IMR-90 (cell line): ENCODE measurements at regions not wholly inside any gene's neighbourhood (a gene's known extent, or its start where the extent isn't known, plus 50 kb on each side); places are given as distances from the start of the nearest gene placed in this dataset.

Source experiments
- ATAC-seq: fragments of 200-7000 bp; cut with Tn5 transposase; 2 replicates; pipeline ENCODE4 v1.9.1; 2020; ENCODE audit warnings: low read depth, mild to moderate bottlenecking, moderate library complexity
- BruUV-seq: library from RNA; stranded (reverse); fragments of 400-500 nt; replicated peaks from 2 replicates; lab custom pipeline; 2021; lab: Mats Ljungman, UMichigan
- CTCF ChIA-PET: fragments of 300-600 bp; formaldehyde crosslinking; extraction: SDS; loops from one replicate; lab custom pipeline; 2021; ENCODE audit warnings: antibody characterized with exemption; lab: Yijun Ruan, JAX
- POLR2A ChIA-PET: fragments of 300-600 bp; sonication (Branson Sonifier 250); formaldehyde crosslinking; loops from one replicate; lab custom pipeline; 2022; ENCODE audit warnings: antibody characterized with exemption; ENCODE audit not compliant: unreplicated experiment; lab: Charles Lee
- DNase-seq: peaks from one replicate; pipeline ENCODE4 v3.0.0; 2013
- H2AFZ ChIP-seq: replicated peaks from 2 replicates; pipeline ENCODE3; 2013; ENCODE audit warnings: low read length, mild to moderate bottlenecking; ENCODE audit not compliant: poor library complexity
- H2AK5ac ChIP-seq: 2 replicates; pipeline ENCODE4 v1.6.1; 2013; ENCODE audit warnings: low read depth, low read length, inconsistent platforms
- H2AK9ac ChIP-seq: replicated peaks from 2 replicates; pipeline ENCODE3; 2013; ENCODE audit warnings: mild to moderate bottlenecking, low read depth, low read length, moderate library complexity; ENCODE audit not compliant: poor library complexity
- H2BK120ac ChIP-seq: 2 replicates; pipeline ENCODE4 v1.6.1; 2013; ENCODE audit warnings: low read depth, low read length, inconsistent platforms
- H2BK15ac ChIP-seq: 3 replicates; pipeline ENCODE4 v1.6.1; 2013; ENCODE audit warnings: low read depth, low read length, inconsistent platforms
- H2BK20ac ChIP-seq: 2 replicates; pipeline ENCODE4 v1.6.1; 2013; ENCODE audit warnings: low read depth, mild to moderate bottlenecking, inconsistent platforms, low read length, moderate library complexity
- H2BK5ac ChIP-seq: 2 replicates; pipeline ENCODE4 v1.6.1; 2013; ENCODE audit warnings: mild to moderate bottlenecking, low read depth, low read length, inconsistent platforms; ENCODE audit not compliant: poor library complexity, severe bottlenecking
- H3K14ac ChIP-seq: replicated peaks from 2 replicates; pipeline ENCODE4 v1.6.1; 2013; ENCODE audit warnings: low read depth, low read length, inconsistent platforms
- H3K18ac ChIP-seq: 2 replicates; pipeline ENCODE4 v1.6.1; 2013; ENCODE audit warnings: low read depth, low read length, control low read depth
- H3K23ac ChIP-seq: 2 replicates; pipeline ENCODE4 v1.6.1; 2013; ENCODE audit warnings: low read depth, low read length, inconsistent platforms
- H3K27ac ChIP-seq: 2 replicates; pipeline ENCODE4 v1.5.1; 2013; ENCODE audit warnings: mild to moderate bottlenecking, control low read depth, low read length; ENCODE audit not compliant: insufficient read depth
- H3K27me3 ChIP-seq: 2 replicates; pipeline ENCODE4 v1.6.1; 2013; ENCODE audit warnings: low read length; ENCODE audit not compliant: control insufficient read depth, insufficient read depth
- H3K36me3 ChIP-seq: 2 replicates; pipeline ENCODE4 v1.6.1; 2013; ENCODE audit warnings: low read length, mixed read lengths; ENCODE audit not compliant: control insufficient read depth, insufficient read depth
- H3K4ac ChIP-seq: 2 replicates; pipeline ENCODE4 v1.6.1; 2013; ENCODE audit warnings: low read depth, low read length, inconsistent platforms
- H3K4me1 ChIP-seq: 2 replicates; pipeline ENCODE4 v1.6.1; 2013; ENCODE audit warnings: low read length, mixed read lengths; ENCODE audit not compliant: control insufficient read depth, insufficient read depth
- H3K4me2 ChIP-seq: 2 replicates; pipeline ENCODE4 v1.6.1; 2013; ENCODE audit warnings: low read depth, mild to moderate bottlenecking, control low read depth, low read length, moderate library complexity
- H3K4me3 ChIP-seq: 2 replicates; pipeline ENCODE4 v1.5.1; 2013; ENCODE audit warnings: low read depth, mild to moderate bottlenecking, control low read depth, low read length, moderate library complexity; ENCODE audit not compliant: insufficient read depth
- H3K56ac ChIP-seq: 2 replicates; pipeline ENCODE4 v1.6.1; 2013; ENCODE audit warnings: low read length, inconsistent platforms; ENCODE audit not compliant: insufficient read depth; ENCODE audit errors: extremely low read depth
- H3K79me1 ChIP-seq, 2 experiments: 2 replicates each; pipeline ENCODE4 v1.6.1; 2013; ENCODE audit warnings: low read length in 2 of 2, inconsistent platforms in 1 of 2, low read depth in 1 of 2
- H3K9ac ChIP-seq: 2 replicates; pipeline ENCODE4 v1.6.1; 2013; ENCODE audit warnings: low read depth, low read length, control low read depth
- H3K9me1 ChIP-seq: 2 replicates; pipeline ENCODE4 v1.6.1; 2013; ENCODE audit warnings: low read length, inconsistent platforms; ENCODE audit not compliant: insufficient read depth
- H3K9me3 ChIP-seq: 2 replicates; pipeline ENCODE4 v1.6.1; 2013; ENCODE audit warnings: low read length; ENCODE audit not compliant: control insufficient read depth, insufficient read depth
- H4K20me1 ChIP-seq: 2 replicates; pipeline ENCODE4 v1.6.1; 2013; ENCODE audit warnings: low read length, inconsistent platforms; ENCODE audit not compliant: insufficient read depth
- H4K5ac ChIP-seq: 2 replicates; pipeline ENCODE4 v1.6.1; 2013; ENCODE audit warnings: mild to moderate bottlenecking, low read depth, low read length, control low read depth
- H4K8ac ChIP-seq, 2 experiments: 2 replicates each; pipeline ENCODE4 v1.6.1; 2013; ENCODE audit warnings: low read depth in 2 of 2, low read length in 2 of 2, control low read depth in 1 of 2, inconsistent platforms in 1 of 2
- H4K91ac ChIP-seq: 2 replicates; pipeline ENCODE4 v1.6.1; 2013; ENCODE audit warnings: low read depth, low read length, inconsistent platforms; ENCODE audit not compliant: insufficient read depth
- BHLHE40 ChIP-seq: fragments of 150-350 bp; IDR thresholded peaks from 2 replicates; pipeline ENCODE4 v1.6.1; 2016; ENCODE audit warnings: mild to moderate bottlenecking, low read depth, low read length
- CEBPB ChIP-seq: IDR thresholded peaks from 2 replicates; pipeline ENCODE4 v1.6.1; 2012; ENCODE audit warnings: low read depth, low read length, improper control_type of control experiment
- FOS ChIP-seq: fragments of 150-350 bp; IDR thresholded peaks from 2 replicates; pipeline ENCODE4 v1.6.1; 2016; ENCODE audit warnings: low read depth, low read length
- MAFK ChIP-seq: IDR thresholded peaks from 2 replicates; pipeline ENCODE4 v1.6.1; 2012; ENCODE audit warnings: low read depth, low read length, improper control_type of control experiment
- MXI1 ChIP-seq: IDR thresholded peaks from 2 replicates; pipeline ENCODE4 v1.6.1; 2012; ENCODE audit warnings: low read depth, mild to moderate bottlenecking, low read length, moderate library complexity, borderline replicate concordance
- POLR2A ChIP-seq: IDR thresholded peaks from 2 replicates; pipeline ENCODE4 v1.6.1; 2012; ENCODE audit warnings: mild to moderate bottlenecking, low read depth, low read length
- RAD21 ChIP-seq: IDR thresholded peaks from 2 replicates; pipeline ENCODE4 v1.6.1; 2012; ENCODE audit warnings: low read length, improper control_type of control experiment
- RFX5 ChIP-seq: IDR thresholded peaks from 2 replicates; pipeline ENCODE4 v1.8.0; 2012; ENCODE audit warnings: low read depth, mild to moderate bottlenecking, low read length, moderate library complexity
- SMC3 ChIP-seq: fragments of 150-350 bp; IDR thresholded peaks from 2 replicates; pipeline ENCODE4 v1.6.1; 2016; ENCODE audit warnings: low read depth, mild to moderate bottlenecking, antibody characterized with exemption, low read length, moderate library complexity
- WGBS, 2 experiments: methylation state at CpG; one replicate each; pipeline versions ENCODE4 v1.1.5 to v1.1.7; 2013; ENCODE audit warnings: missing lambda C conversion rate in 2 of 2; ENCODE audit not compliant: insufficient read length in 1 of 2; ENCODE audit errors: extremely low coverage in 2 of 2; 5-methylcytosine and 5-hydroxymethylcytosine counted together
- dilution Hi-C: fragments of 300-500 bp; cut with HindIII; formaldehyde crosslinking; loops from one replicate; pipeline ENCODE4 v1.14.3; 2018; ENCODE audit warnings: low sequenced_read_pairs; ENCODE audit not compliant: unreplicated experiment
- in situ Hi-C: fragments of 300-500 bp; cut with MboI; formaldehyde crosslinking; loops from 3 replicates; pipeline ENCODE4 v1.14.3; 2019; ENCODE audit warnings: low sequenced_read_pairs, inconsistent platforms, mixed read lengths
- intact Hi-C: fragments of 100-400 bp; cut with micrococcal nuclease; formaldehyde crosslinking; loops from 2 replicates; pipeline ENCODE4 v1.10.0; 2022
- TF ChIP-seq, protein P1 (sequence below): conservative IDR thresholded peaks from 2 replicates; pipeline ENCODE4 v1.5.1; 2012; ENCODE audit warnings: mild to moderate bottlenecking, low read depth, low read length, improper control_type of control experiment
- TF ChIP-seq, protein P2 (sequence below): fragments of 150-350 bp; IDR thresholded peaks from 2 replicates; pipeline ENCODE4 v1.6.1; 2017; ENCODE audit warnings: mild to moderate bottlenecking, antibody characterized with exemption, low read length, low read depth

DNA sequence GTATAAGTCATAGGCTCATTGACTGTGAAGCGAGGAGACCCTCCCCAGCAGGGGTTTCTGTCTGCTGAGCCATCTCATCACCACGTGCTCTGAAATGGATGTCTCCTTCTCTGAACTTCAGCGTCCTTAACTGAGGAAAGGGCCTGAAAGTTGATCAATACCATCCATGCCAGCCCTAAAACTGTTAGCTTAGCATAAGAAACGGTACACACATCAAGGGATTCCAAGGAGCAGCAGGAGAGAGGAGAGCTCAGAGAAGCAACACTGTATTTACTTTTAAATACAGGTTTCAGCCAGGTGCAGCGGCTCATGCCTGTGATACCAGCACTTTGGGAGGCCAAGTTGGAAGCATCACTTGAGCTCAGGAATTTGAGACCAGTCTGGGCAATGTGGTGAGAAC lies 248.9 kb upstream of the TNRC6C start:
- in situ Hi-C loops, result no loop called here
- TF ChIP-seq RAD21, result no peak
- no peak for TF ChIP-seq SMC3
- TF ChIP-seq BHLHE40, result no peak
- TF ChIP-seq POLR2A, result no peak
- no peak for TF ChIP-seq RFX5
- TF ChIP-seq, protein P1, sequence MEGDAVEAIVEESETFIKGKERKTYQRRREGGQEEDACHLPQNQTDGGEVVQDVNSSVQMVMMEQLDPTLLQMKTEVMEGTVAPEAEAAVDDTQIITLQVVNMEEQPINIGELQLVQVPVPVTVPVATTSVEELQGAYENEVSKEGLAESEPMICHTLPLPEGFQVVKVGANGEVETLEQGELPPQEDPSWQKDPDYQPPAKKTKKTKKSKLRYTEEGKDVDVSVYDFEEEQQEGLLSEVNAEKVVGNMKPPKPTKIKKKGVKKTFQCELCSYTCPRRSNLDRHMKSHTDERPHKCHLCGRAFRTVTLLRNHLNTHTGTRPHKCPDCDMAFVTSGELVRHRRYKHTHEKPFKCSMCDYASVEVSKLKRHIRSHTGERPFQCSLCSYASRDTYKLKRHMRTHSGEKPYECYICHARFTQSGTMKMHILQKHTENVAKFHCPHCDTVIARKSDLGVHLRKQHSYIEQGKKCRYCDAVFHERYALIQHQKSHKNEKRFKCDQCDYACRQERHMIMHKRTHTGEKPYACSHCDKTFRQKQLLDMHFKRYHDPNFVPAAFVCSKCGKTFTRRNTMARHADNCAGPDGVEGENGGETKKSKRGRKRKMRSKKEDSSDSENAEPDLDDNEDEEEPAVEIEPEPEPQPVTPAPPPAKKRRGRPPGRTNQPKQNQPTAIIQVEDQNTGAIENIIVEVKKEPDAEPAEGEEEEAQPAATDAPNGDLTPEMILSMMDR, result no peak
- no peak for TF ChIP-seq MAFK
- no peak for TF ChIP-seq FOS
- no peak for TF ChIP-seq MXI1
- no peak for TF ChIP-seq CEBPB
- TF ChIP-seq, protein P2, sequence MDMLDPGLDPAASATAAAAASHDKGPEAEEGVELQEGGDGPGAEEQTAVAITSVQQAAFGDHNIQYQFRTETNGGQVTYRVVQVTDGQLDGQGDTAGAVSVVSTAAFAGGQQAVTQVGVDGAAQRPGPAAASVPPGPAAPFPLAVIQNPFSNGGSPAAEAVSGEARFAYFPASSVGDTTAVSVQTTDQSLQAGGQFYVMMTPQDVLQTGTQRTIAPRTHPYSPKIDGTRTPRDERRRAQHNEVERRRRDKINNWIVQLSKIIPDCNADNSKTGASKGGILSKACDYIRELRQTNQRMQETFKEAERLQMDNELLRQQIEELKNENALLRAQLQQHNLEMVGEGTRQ, result no peak
- H3K14ac ChIP-seq, result no peak overlapping the region

More for the DNA sequence above, 248.9 kb upstream of the TNRC6C start:
- no peak for ATAC-seq
- CTCF ChIA-PET, result no interaction called here
- Histone ChIP-seq H2AK9ac (no peak overlapping the region), H4K20me1 (no peaks in the 10 kb centered on the region), H3K9me3 (peaks cover 9% of the 10 kb centered on the region), H3K56ac (no peak overlapping the region), H2AK5ac (no peak overlapping the region), H4K5ac (no peak overlapping the region), H4K8ac (no peak overlapping the region), H2BK20ac (no peak overlapping the region), H3K4me2 (no peak overlapping the region), H3K4me3 (no peak overlapping the region), H2BK5ac (no peak overlapping the region), H3K23ac (no peak overlapping the region), H2BK120ac (no peak overlapping the region), H3K27ac (no peak overlapping the region), H3K4me1 (no peaks in the 10 kb centered on the region), H3K18ac (no peak overlapping the region), H4K91ac (no peak overlapping the region), H3K9me1 (no peaks in the 10 kb centered on the region), H3K36me3 (no peaks in the 10 kb centered on the region), H3K27me3 (peaks cover 7% of the 10 kb centered on the region), H2AFZ (no peak overlapping the region), H3K9ac (no peak overlapping the region), H2BK15ac (no peak overlapping the region), H3K4ac (no peak overlapping the region), H3K79me1 (no peaks in the 10 kb centered on the region)
- dilution Hi-C loops, result no loop called here
- 32% methylated on average over 2 of the region's 5 CpGs; no CpG with 5 or more reads in 1 of the 2 experiments for WGBS, 2 experiments
- intact Hi-C loops, result no loop called here
- no TSS peak for BruUV-seq
- POLR2A ChIA-PET, result no interaction called here
- DNase-seq, result no peak
